ENCODE measurements at regions not wholly inside any gene's neighbourhood (a gene's known extent, or its start where the extent isn't known, plus 50 kb on each side); places are given as distances from the start of the nearest gene placed in this dataset.

- no peak for TF ChIP-seq CTCF (conservative IDR thresholded peaks at IDR 0.05; ENCODE audit: low read length)
- TF ChIP-seq EZH2phosphoT487 (IDR thresholded peaks at IDR 0.05; ENCODE audit: borderline replicate concordance) = no peak
- H3K4me2 ChIP-seq (ENCODE audit: low read depth, low read length, poor library complexity, severe bottlenecking) = no peak overlapping the region
- H3K4me1 ChIP-seq (ENCODE audit: insufficient read depth, low read length, poor library complexity, severe bottlenecking) = no peaks in the 10 kb centered on the region
- H3F3A ChIP-seq (ENCODE audit: low read depth) = no peaks in the 10 kb centered on the region
- no peak overlapping the region for H3K4me3 ChIP-seq (ENCODE audit: low read length, poor library complexity, severe bottlenecking)
- no peaks in the 10 kb centered on the region for H3K27me3 ChIP-seq (ENCODE audit: insufficient read depth, low read length, poor library complexity, severe bottlenecking)
- H3K9ac ChIP-seq (ENCODE audit: low read depth, low read length, poor library complexity, severe bottlenecking) = no peak overlapping the region
- no peaks in the 10 kb centered on the region for H3K9me3 ChIP-seq (ENCODE audit: insufficient read depth, low read depth, low read length)
- no peaks in the 10 kb centered on the region for H3K79me2 ChIP-seq (ENCODE audit: insufficient read depth, low read length)
- H4K20me1 ChIP-seq (ENCODE audit: insufficient read depth, low read length, poor library complexity, severe bottlenecking) = no peaks in the 10 kb centered on the region
- no peaks in the 10 kb centered on the region for H3K9me2 ChIP-seq (replicated peaks; ENCODE audit: low read depth, low read length)
- no peaks in the 10 kb centered on the region for H3K36me3 ChIP-seq (ENCODE audit: insufficient read depth, low read length)
- H2AFZ ChIP-seq (ENCODE audit: low read length) = no peak overlapping the region
Measured at GRCh38 chr10:111984057-111984456, 199.5 kb downstream of the GPAM start.

- H3K9me2 ChIP-seq (replicated peaks; ENCODE audit: low read depth, low read length) = no peaks in the 10 kb centered on the region
- H3K27me3 ChIP-seq (ENCODE audit: insufficient read depth, low read length, poor library complexity, severe bottlenecking) = no peaks in the 10 kb centered on the region
- no peak overlapping the region for H3K4me2 ChIP-seq (ENCODE audit: low read depth, low read length, poor library complexity, severe bottlenecking)
- no peaks in the 10 kb centered on the region for H3F3A ChIP-seq (ENCODE audit: low read depth)
- H3K79me2 ChIP-seq (ENCODE audit: insufficient read depth, low read length) = no peaks in the 10 kb centered on the region
- no peaks in the 10 kb centered on the region for H3K4me1 ChIP-seq (ENCODE audit: insufficient read depth, low read length, poor library complexity, severe bottlenecking)
- no peak overlapping the region for H3K9ac ChIP-seq (ENCODE audit: low read depth, low read length, poor library complexity, severe bottlenecking)
- H2AFZ ChIP-seq (ENCODE audit: low read length) = no peak overlapping the region
- H3K4me3 ChIP-seq (ENCODE audit: low read length, poor library complexity, severe bottlenecking) = no peak overlapping the region
- TF ChIP-seq EZH2phosphoT487 (IDR thresholded peaks at IDR 0.05; ENCODE audit: borderline replicate concordance) (no peak), CTCF (conservative IDR thresholded peaks at IDR 0.05; ENCODE audit: low read length) (no peak)
- H3K36me3 ChIP-seq (ENCODE audit: insufficient read depth, low read length) = no peaks in the 10 kb centered on the region
- no peaks in the 10 kb centered on the region for H3K9me3 ChIP-seq (ENCODE audit: insufficient read depth, low read depth, low read length)
- no peaks in the 10 kb centered on the region for H4K20me1 ChIP-seq (ENCODE audit: insufficient read depth, low read length, poor library complexity, severe bottlenecking)
Measured at GRCh38 chr10:111986079-111986478, 197.5 kb downstream of the GPAM start.

- Histone ChIP-seq H3K9ac (ENCODE audit: low read depth, low read length, poor library complexity, severe bottlenecking) (no peak overlapping the region), H3K4me3 (ENCODE audit: low read length, poor library complexity, severe bottlenecking) (no peak overlapping the region), H3K4me2 (ENCODE audit: low read depth, low read length, poor library complexity, severe bottlenecking) (no peak overlapping the region), H2AFZ (ENCODE audit: low read length) (no peak overlapping the region), H3K9me3 (ENCODE audit: insufficient read depth, low read depth, low read length) (no peaks in the 10 kb centered on the region), H3K4me1 (ENCODE audit: insufficient read depth, low read length, poor library complexity, severe bottlenecking) (no peaks in the 10 kb centered on the region), H3F3A (ENCODE audit: low read depth) (no peaks in the 10 kb centered on the region), H3K9me2 (replicated peaks; ENCODE audit: low read depth, low read length) (no peaks in the 10 kb centered on the region), H4K20me1 (ENCODE audit: insufficient read depth, low read length, poor library complexity, severe bottlenecking) (no peaks in the 10 kb centered on the region), H3K36me3 (ENCODE audit: insufficient read depth, low read length) (no peaks in the 10 kb centered on the region), H3K79me2 (ENCODE audit: insufficient read depth, low read length) (no peaks in the 10 kb centered on the region), H3K27me3 (ENCODE audit: insufficient read depth, low read length, poor library complexity, severe bottlenecking) (no peaks in the 10 kb centered on the region)
- no peak for TF ChIP-seq EZH2phosphoT487 (IDR thresholded peaks at IDR 0.05; ENCODE audit: borderline replicate concordance)
- no peak for TF ChIP-seq CTCF (conservative IDR thresholded peaks at IDR 0.05; ENCODE audit: low read length)
Measured at GRCh38 chr10:111988646-111989045, 194.9 kb downstream of the GPAM start.

Data from Loucy (cell line).